HepG2 (cell line): ENCODE measurements at regions not wholly inside any gene's neighbourhood (a gene's known extent, or its start where the extent isn't known, plus 50 kb on each side); places are given as distances from the start of the nearest gene placed in this dataset.

ENCODE experiments used
- FOXC1 ChIP-seq: sonication (generic); formaldehyde crosslinking; IDR thresholded peaks from 2 replicates; pipeline ENCODE4 v1.8.0; 2022; ENCODE audit warnings: mild to moderate bottlenecking, missing genetic modification reagents, borderline replicate concordance
- FOXP1 ChIP-seq, 2 experiments: fragments of 450-650 bp in 1 of 2; IDR thresholded peaks; 2 replicates each; pipeline ENCODE4 v1.6.1; 2017 to 2018; ENCODE audit warnings: antibody characterized with exemption in 1 of 2
- HNF4G ChIP-seq, 2 experiments: sonication (generic) in 1 of 2; formaldehyde crosslinking in 1 of 2; IDR thresholded peaks; 2 replicates each; pipeline versions ENCODE4 v1.4.0 to v1.6.1; 2011 to 2020; ENCODE audit warnings: borderline replicate concordance in 2 of 2, low read depth in 2 of 2, mild to moderate bottlenecking in 2 of 2, low read length in 1 of 2, missing genetic modification reagents in 1 of 2, moderate library complexity in 1 of 2
- MED1 ChIP-seq: sonication (generic); formaldehyde crosslinking; IDR thresholded peaks from 2 replicates; pipeline ENCODE4 v1.4.0; 2020; ENCODE audit warnings: missing genetic modification reagents
- MIXL1 ChIP-seq: IDR thresholded peaks from 2 replicates; pipeline ENCODE4 v1.6.1; 2016
- PHF21A ChIP-seq: sonication (generic); formaldehyde crosslinking; IDR thresholded peaks from 2 replicates; pipeline ENCODE4 v1.5.0; 2020; ENCODE audit warnings: mild to moderate bottlenecking, missing genetic modification reagents
- ZNF549 ChIP-seq: sonication (generic); formaldehyde crosslinking; IDR thresholded peaks from 2 replicates; pipeline ENCODE4 v1.5.0; 2020; ENCODE audit warnings: missing genetic modification reagents
- ZNF562 ChIP-seq: sonication (generic); formaldehyde crosslinking; IDR thresholded peaks from 2 replicates; pipeline ENCODE4 v1.8.0; 2022; ENCODE audit warnings: missing genetic modification reagents, borderline replicate concordance
- TF ChIP-seq, protein P1 (sequence below): sonication (generic); formaldehyde crosslinking; IDR thresholded peaks from 2 replicates; pipeline ENCODE4 v1.4.0; 2020; ENCODE audit warnings: missing genetic modification reagents, mild to moderate bottlenecking, borderline replicate concordance
- TF ChIP-seq, protein P2 (sequence below): sonication (generic); formaldehyde crosslinking; IDR thresholded peaks from 2 replicates; pipeline ENCODE4 v1.4.0; 2020; ENCODE audit warnings: missing genetic modification reagents
- TF ChIP-seq, protein P3 (sequence below): sonication (generic); formaldehyde crosslinking; IDR thresholded peaks from 2 replicates; pipeline ENCODE4 v1.9.0; 2021; ENCODE audit warnings: missing genetic modification reagents, borderline replicate concordance
- TF ChIP-seq, protein P4 (sequence below): IDR thresholded peaks from 2 replicates; pipeline ENCODE4 v1.6.1; 2012; ENCODE audit warnings: inconsistent platforms
- TF ChIP-seq, protein P5 (sequence below): sonication (generic); formaldehyde crosslinking; IDR thresholded peaks from 2 replicates; pipeline ENCODE4 v1.4.0; 2020; ENCODE audit warnings: missing genetic modification reagents, borderline replicate concordance
- TF ChIP-seq, protein P6 (sequence below): sonication (generic); formaldehyde crosslinking; IDR thresholded peaks from 2 replicates; pipeline ENCODE4 v1.5.1; 2020; ENCODE audit warnings: missing genetic modification reagents, mild to moderate bottlenecking, borderline replicate concordance
- TF ChIP-seq, protein P7 (sequence below): sonication (generic); formaldehyde crosslinking; conservative IDR thresholded peaks from 2 replicates; pipeline ENCODE4 v1.4.0; 2020; ENCODE audit warnings: mild to moderate bottlenecking, missing genetic modification reagents, moderate library complexity
- TF ChIP-seq, protein P8 (sequence below): IDR thresholded peaks from 2 replicates; pipeline ENCODE4 v1.6.1; 2016; ENCODE audit warnings: low read depth, borderline replicate concordance

DNA sequence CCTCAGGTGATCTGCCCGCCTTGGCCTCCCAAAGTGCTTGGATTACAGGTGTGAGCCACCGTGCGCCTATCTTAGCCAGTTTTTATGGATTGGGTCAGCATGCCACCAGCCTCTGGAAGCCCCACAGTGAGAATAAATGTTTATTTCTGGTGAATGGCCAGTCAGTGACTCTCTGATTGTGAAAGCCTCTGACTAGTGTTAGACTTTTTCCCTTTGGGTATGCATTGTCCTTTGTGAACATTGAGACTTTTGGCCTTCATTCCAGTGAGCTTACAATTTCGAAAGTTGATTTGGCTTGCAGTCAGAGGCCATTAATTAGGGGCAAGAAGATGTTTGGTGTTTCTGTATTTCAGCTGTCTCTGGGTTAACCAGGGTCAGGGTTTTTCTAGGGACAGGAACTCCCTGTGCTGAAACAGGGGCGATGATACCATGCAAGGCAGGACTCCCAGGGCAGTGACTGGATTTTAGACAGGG, 274.5 kb upstream of the C2CD4B start (continued):
- TF ChIP-seq, protein P1, sequence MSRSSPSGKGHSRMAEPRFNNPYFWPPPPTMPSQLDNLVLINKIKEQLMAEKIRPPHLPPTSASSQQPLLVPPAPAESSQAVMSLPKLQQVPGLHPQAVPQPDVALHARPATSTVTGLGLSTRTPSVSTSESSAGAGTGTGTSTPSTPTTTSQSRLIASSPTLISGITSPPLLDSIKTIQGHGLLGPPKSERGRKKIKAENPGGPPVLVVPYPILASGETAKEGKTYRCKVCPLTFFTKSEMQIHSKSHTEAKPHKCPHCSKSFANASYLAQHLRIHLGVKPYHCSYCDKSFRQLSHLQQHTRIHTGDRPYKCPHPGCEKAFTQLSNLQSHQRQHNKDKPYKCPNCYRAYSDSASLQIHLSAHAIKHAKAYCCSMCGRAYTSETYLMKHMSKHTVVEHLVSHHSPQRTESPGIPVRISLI (CRISPR knock-in tag), result peak; percentile 21; the same call in 1 of the 2 replicates
- TF ChIP-seq, protein P2, sequence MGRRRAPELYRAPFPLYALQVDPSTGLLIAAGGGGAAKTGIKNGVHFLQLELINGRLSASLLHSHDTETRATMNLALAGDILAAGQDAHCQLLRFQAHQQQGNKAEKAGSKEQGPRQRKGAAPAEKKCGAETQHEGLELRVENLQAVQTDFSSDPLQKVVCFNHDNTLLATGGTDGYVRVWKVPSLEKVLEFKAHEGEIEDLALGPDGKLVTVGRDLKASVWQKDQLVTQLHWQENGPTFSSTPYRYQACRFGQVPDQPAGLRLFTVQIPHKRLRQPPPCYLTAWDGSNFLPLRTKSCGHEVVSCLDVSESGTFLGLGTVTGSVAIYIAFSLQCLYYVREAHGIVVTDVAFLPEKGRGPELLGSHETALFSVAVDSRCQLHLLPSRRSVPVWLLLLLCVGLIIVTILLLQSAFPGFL (CRISPR knock-in tag), result no peak
- TF ChIP-seq, protein P3, sequence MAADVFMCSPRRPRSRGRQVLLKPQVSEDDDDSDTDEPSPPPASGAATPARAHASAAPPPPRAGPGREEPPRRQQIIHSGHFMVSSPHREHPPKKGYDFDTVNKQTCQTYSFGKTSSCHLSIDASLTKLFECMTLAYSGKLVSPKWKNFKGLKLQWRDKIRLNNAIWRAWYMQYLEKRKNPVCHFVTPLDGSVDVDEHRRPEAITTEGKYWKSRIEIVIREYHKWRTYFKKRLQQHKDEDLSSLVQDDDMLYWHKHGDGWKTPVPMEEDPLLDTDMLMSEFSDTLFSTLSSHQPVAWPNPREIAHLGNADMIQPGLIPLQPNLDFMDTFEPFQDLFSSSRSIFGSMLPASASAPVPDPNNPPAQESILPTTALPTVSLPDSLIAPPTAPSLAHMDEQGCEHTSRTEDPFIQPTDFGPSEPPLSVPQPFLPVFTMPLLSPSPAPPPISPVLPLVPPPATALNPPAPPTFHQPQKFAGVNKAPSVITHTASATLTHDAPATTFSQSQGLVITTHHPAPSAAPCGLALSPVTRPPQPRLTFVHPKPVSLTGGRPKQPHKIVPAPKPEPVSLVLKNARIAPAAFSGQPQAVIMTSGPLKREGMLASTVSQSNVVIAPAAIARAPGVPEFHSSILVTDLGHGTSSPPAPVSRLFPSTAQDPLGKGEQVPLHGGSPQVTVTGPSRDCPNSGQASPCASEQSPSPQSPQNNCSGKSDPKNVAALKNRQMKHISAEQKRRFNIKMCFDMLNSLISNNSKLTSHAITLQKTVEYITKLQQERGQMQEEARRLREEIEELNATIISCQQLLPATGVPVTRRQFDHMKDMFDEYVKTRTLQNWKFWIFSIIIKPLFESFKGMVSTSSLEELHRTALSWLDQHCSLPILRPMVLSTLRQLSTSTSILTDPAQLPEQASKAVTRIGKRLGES (CRISPR knock-in tag), result no peak
- TF ChIP-seq, protein P4, sequence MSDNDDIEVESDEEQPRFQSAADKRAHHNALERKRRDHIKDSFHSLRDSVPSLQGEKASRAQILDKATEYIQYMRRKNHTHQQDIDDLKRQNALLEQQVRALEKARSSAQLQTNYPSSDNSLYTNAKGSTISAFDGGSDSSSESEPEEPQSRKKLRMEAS, result no peak
- TF ChIP-seq, protein P5, sequence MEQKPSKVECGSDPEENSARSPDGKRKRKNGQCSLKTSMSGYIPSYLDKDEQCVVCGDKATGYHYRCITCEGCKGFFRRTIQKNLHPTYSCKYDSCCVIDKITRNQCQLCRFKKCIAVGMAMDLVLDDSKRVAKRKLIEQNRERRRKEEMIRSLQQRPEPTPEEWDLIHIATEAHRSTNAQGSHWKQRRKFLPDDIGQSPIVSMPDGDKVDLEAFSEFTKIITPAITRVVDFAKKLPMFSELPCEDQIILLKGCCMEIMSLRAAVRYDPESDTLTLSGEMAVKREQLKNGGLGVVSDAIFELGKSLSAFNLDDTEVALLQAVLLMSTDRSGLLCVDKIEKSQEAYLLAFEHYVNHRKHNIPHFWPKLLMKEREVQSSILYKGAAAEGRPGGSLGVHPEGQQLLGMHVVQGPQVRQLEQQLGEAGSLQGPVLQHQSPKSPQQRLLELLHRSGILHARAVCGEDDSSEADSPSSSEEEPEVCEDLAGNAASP (CRISPR knock-in tag), result peak; percentile 93; the same call in 1 of the 2 replicates
- TF ChIP-seq MIXL1 (peak; percentile 80), HNF4G (IDR thresholded peaks at IDR 0.05; ENCODE audit: borderline replicate concordance, low read depth, low read length) (peak; percentile 52; the same call in 1 of the 2 replicates), HNF4G (CRISPR knock-in tag; IDR thresholded peaks at IDR 0.05; ENCODE audit: borderline replicate concordance, low read depth) (no peak), PHF21A (peak; percentile 66; the same call in 1 of the 2 replicates), FOXP1 (IDR thresholded peaks at IDR 0.05) (no peak), FOXP1 (CRISPR knock-in tag; IDR thresholded peaks at IDR 0.05) (peak; percentile 57; the same call in 1 of the 2 replicates), FOXC1 (CRISPR knock-in tag) (no peak), ZNF549 (no peak), ZNF562 (no peak), MED1 (CRISPR knock-in tag) (peak; percentile 47; the same call in 1 of the 2 replicates)
- TF ChIP-seq, protein P6, sequence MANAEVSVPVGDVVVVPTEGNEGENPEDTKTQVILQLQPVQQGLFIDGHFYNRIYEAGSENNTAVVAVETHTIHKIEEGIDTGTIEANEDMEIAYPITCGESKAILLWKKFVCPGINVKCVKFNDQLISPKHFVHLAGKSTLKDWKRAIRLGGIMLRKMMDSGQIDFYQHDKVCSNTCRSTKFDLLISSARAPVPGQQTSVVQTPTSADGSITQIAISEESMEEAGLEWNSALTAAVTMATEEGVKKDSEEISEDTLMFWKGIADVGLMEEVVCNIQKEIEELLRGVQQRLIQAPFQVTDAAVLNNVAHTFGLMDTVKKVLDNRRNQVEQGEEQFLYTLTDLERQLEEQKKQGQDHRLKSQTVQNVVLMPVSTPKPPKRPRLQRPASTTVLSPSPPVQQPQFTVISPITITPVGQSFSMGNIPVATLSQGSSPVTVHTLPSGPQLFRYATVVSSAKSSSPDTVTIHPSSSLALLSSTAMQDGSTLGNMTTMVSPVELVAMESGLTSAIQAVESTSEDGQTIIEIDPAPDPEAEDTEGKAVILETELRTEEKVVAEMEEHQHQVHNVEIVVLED (CRISPR knock-in tag), result no peak
- TF ChIP-seq, protein P7, sequence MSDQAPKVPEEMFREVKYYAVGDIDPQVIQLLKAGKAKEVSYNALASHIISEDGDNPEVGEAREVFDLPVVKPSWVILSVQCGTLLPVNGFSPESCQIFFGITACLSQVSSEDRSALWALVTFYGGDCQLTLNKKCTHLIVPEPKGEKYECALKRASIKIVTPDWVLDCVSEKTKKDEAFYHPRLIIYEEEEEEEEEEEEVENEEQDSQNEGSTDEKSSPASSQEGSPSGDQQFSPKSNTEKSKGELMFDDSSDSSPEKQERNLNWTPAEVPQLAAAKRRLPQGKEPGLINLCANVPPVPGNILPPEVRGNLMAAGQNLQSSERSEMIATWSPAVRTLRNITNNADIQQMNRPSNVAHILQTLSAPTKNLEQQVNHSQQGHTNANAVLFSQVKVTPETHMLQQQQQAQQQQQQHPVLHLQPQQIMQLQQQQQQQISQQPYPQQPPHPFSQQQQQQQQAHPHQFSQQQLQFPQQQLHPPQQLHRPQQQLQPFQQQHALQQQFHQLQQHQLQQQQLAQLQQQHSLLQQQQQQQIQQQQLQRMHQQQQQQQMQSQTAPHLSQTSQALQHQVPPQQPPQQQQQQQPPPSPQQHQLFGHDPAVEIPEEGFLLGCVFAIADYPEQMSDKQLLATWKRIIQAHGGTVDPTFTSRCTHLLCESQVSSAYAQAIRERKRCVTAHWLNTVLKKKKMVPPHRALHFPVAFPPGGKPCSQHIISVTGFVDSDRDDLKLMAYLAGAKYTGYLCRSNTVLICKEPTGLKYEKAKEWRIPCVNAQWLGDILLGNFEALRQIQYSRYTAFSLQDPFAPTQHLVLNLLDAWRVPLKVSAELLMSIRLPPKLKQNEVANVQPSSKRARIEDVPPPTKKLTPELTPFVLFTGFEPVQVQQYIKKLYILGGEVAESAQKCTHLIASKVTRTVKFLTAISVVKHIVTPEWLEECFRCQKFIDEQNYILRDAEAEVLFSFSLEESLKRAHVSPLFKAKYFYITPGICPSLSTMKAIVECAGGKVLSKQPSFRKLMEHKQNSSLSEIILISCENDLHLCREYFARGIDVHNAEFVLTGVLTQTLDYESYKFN, result peak; percentile 64
- TF ChIP-seq, protein P8, sequence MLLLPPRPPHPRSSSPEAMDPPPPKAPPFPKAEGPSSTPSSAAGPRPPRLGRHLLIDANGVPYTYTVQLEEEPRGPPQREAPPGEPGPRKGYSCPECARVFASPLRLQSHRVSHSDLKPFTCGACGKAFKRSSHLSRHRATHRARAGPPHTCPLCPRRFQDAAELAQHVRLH (CRISPR knock-in tag), result no peak
